Iris pigment epithelial cell (primary cell): ENCODE measurements at regions not wholly inside any gene's neighbourhood (a gene's known extent, or its start where the extent isn't known, plus 50 kb on each side); places are given as distances from the start of the nearest gene placed in this dataset.

ENCODE experiments used
- DNase-seq: peaks from one replicate; pipeline ENCODE4 v3.0.0-alpha.2; 2011; ENCODE audit warnings: low read depth

DNA sequence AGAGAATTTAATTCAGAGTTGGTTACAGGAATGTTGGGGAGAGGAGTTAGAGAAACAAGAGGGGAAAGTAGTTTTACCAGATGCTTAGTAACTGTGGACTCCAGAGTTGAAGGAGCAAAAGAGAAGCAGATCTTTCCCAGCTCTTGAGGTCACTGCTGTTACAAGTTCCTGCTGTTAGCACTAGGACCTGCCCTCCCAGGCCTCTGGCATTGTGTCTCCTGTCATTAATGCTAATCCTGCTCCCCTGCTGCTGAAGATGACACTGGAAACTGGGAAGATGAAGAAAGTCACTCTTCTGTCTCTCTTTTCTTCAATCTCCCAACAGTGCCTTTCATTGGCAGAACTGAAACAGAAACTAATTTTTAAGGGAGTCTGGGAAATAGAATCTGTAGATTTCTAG, 845.6 kb downstream of the ADGRL2 start:
- DNase-seq: no peak

DNA sequence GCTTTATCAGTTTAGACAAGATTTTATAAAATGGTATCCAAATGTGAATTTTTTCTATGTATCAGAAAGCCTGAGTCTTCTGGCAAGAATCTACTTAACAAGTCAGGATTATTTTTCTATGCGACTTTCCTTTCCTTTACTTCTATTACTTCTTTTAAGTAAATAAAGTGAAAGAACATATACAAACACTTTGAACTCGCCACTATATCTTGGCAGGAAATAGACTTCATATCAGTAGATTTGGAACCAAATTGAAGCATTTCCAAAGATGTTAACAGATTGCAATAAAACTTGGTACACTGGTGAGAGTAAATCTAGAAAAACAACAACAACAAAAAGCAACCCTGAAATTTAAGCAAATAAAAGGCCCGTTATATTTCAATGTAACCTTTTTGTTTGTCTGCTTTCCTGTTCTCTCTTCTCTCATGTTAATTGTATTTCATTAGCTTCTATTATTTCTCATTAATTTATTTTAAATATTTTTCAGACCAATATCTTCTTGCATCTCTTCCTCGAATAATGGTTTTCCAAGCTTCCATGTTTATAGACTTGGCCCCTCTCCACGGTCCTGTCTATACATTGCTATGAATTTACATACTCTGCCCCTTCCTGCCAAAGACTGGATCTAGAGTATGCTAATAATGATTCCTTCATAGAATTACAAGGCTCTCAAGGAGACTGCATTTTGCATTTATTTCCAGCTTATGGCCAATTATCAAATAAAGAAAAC, 843.6 kb downstream of the ADGRL2 start:
- DNase-seq: no peak

DNA sequence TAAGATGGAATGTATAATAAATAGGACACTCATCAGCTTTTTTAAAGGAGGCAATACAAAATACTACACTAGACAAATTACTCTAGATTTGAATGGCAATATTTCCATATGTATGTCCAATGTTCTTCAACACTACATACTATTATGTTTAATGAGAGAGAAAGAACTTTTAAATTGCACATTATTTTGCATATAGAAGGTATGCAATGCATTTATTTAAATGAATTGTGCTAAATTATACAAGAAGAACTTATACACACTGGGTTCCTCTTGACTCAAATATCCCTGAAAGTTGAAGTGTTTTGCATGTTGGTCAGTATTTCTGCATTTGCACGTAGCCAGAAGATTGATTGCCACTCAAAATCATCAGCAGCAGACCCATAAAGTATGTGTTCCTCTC, 839.6 kb downstream of the ADGRL2 start:
- no peak for DNase-seq

DNA sequence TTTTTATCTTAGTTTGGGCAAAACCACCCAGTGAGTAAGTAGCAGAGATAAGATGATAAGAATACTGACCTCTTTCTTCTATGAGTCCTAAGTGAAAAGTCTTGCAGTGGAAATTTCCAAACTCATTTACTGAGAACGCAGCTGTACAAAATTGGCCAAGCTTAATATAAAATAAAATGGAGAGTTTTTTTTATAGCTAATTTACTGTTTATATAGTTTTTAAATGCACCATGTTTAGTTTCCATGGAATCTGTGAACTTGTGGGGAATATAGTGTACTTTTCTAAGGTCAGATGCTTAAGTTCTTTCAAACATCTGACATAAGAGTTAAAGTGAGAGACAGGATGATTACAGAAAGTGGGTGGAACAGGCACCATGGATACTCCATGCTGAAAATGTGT, 833.5 kb downstream of the ADGRL2 start:
- no peak for DNase-seq

DNA sequence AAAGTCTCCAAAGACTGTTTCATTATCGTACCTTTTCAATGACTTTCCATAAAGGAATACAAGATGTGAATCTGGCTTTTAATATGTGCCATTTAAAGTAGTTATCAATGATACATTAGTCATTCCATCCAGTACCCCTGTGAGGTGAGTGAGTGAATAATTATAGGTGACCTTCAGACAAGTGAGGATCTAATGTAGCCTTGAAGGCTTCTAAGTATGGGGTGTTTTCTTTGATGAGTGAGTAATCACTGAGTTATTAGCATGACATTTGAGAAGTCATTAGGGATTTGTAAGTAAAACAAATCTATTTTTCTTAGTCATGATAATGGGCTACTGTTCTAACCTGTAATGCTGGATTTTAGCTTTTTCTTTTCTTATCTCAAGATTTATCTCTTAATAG, 831.4 kb downstream of the ADGRL2 start:
- no peak for DNase-seq

DNA sequence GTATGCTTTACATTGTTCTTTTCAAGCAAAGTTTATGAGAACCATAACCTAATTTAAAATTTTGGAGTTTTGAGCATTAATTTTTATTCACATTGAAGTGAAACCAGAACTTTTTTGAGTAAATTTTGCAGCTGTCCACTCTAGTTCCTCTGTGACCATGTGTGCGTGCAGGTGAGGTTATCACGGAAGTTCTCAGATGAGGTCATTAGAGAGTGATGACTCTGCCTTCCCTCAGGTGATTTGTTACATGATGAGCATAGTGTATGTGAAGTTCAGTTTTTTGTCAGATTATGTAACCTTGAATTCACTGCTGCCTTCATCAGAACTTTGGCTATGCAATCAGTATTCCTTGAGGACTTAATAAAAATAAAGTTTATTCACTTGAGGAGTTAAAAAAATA, 828.2 kb downstream of the ADGRL2 start:
- no peak for DNase-seq

DNA sequence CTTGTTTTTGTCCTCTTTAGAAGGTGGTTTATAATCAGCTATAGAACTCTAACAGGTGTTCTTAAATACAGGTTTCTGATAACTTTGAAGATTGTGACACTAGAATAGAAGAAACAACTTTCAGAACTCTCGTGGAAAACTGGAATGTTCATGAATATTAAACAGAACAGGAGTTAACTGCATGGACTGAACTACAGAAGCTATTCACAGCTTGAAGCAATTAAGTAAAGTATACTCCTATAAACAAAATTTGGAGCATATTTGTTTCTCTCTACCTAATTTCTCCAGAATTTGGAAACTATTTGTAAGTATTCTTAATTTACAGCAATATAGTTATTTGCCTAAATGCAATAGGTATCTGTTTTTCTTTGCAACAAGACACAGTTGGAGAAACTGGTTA, 824.8 kb downstream of the ADGRL2 start:
- no peak for DNase-seq

DNA sequence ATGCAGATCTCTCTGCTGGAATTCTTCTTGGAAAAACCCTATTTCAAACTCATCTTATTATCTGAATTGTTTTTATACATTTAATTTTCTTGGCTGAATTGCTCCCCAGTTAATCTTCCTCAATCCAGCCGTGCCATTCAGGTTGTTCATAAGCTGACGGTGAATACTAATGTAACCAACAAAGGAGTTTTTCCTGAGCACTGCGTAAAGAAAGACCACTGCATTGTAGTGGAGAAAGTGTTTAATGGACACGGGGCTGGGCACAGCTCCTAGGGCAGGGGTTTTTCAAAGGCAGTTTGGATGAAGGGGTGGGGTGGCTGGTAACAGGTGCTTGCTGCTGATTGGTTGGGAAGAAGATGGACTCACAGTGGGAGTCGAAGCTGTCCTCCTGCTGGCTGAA, 820.3 kb downstream of the ADGRL2 start:
- DNase-seq: no peak

DNA sequence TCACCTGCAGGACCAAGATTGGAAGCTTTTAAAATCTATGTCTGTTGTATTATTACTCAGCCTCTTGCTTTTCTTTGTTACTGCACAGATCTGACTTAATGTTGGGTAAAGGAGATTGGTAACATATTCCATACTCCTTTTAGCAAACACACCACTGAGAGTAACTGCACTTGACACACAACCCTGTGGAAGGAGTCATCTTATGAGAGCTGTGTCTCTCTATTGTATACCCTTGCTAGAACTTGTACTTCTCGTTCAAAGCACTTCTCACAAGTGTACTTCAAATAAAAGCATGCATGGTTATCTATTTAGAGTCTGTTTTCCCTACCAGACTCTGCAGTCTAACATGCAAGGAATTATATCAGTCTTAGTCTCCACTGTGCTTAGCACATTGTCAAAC, 813.4 kb downstream of the ADGRL2 start:
- no peak for DNase-seq

DNA sequence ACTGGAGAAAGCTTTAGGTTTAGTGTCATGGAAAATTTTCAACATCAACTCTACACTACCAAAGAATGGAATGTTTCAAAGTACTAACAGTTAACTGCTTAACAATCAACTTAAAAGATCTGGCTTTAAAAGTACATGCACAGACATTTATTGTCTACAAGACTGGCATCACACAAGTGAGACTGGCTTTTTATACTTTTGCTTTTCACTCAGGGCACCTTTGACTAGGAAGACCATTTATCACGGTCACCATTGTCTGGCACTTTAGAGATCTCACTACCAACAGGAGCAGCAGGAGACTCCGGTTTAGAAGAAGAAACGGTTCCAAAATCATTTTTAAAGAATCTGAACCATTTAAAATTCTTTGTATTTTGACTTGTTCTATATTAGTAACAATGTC, 812.3 kb downstream of the ADGRL2 start:
- no peak for DNase-seq

DNA sequence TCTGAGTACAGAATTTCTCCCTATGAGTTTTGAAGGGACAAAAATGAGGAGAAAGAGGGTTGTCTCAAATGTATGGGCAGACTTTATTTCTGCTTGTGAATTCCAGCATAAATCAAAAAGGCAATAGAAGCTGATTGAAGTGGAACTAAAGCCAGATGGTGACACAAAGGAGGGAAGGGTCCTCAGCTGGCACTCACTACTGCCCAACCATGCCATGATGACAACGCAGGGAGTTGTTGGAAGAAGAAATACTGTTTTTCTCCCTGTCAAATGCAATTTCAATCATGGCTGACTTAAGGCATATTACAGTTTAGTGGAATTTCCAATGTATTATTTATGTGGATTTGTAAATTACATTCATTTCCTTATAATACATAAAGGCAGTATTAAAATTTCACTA, 805.8 kb downstream of the ADGRL2 start:
- no peak for DNase-seq

DNA sequence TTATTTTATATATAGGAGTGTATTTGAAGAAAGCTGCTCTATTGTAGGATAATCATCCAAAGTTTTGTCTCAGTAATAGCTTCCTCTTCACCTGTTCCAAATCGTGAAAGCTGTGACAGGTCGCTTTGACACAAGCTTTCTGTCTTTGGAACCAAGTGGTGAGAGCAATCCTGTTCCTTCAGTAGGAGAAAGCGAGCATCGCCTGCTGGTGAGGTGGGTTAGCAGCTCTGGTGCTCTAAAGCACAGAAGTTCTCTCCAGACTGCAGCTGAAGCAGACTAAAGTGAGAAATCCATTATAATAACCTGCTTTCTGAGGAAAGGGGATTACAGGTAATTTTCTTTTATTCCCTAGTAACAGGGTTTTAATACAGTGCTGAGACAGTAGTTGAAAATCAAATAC, 803.8 kb downstream of the ADGRL2 start:
- no peak for DNase-seq

DNA sequence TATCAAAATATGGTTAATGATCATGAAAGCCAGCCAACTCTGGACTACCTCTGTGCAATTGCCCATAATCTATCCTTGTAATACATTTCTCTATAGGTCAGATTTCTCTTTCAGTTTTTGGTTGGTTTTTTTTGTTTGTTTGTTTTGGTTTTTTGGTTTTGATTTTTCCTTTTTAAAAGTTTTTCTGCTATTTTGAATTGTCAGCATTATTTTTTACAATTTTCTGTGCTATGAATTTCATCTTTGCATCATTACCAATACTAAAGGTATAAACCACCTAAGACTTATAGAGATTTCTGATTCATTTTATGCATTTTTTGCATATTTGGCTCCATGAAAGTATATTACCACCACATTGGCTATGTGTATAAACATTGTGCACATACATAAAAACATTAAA, 799.6 kb downstream of the ADGRL2 start:
- no peak for DNase-seq

DNA sequence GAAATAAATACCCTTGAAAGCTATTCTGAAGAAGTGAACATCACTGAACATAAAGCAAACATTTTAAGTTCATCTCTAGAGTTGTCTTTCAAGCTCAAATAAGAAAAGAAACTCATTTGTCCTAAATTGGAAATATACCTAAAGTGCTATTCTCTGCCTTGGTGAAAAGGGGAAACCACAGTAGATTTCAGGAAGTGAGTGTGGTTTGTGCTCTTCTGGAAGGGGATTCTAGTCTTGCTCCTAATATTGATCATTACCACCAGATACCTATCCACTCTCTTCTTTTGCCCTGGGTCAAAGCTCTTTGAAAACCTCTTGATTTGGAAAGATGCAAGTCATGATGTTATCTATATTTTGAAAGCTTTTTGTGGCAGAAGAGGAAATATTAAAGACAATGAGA, 798.1 kb downstream of the ADGRL2 start:
- no peak for DNase-seq

DNA sequence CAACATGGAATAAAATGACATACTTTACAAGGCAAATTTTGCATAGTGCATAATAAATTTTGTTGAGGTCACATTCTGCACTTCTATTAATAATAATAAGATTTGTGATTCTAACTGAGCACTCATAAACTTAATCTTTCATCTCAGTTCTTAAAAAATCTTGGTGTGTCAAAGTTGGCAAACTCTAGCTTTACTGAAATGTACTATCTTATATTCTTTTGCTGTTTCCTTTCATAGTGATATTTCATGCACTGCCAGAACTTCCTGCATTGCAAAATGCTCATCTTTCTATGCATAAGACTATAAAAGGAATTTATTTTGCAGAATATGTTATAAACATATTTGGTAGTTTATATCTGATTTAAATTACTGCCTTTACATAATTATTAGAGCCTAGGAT, 797.6 kb downstream of the ADGRL2 start:
- no peak for DNase-seq

DNA sequence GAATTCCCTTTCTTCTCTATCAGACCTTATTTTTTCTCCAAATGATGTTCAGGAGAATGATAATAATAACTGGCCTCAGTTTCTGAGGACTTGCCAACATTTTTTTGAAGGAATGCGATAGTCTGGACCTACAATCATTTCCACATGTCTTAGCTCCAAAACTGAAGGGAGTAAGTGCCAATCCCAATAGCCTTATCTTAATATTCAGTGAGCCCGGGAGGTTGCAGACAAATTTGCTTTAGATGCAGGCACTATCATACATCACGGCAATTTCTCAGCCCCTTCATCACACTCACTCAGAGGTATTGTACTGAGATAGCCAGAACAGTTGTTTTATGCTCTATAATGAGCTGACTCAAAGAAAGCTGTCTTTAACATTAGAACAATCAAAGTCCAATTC, 796.9 kb downstream of the ADGRL2 start:
- DNase-seq: no peak

DNA sequence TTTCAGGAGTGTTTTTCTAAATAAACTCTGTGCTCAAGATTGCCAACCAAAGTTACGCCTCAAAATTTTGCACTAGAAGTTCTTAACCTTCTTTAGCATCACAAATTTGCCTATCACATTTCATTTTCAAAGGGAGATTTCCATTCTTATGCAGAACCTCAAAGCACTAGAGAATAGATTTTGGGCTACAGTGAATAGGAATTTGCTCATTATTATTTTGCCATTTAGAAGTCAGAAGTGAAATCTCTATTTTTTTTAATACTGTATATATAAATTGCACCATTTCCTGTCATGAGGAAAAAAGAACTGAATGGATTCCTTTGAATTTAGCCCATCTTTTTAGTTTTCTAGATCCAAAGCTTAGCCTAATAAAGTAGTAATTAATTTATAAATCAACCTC, 796.4 kb downstream of the ADGRL2 start:
- no peak for DNase-seq

DNA sequence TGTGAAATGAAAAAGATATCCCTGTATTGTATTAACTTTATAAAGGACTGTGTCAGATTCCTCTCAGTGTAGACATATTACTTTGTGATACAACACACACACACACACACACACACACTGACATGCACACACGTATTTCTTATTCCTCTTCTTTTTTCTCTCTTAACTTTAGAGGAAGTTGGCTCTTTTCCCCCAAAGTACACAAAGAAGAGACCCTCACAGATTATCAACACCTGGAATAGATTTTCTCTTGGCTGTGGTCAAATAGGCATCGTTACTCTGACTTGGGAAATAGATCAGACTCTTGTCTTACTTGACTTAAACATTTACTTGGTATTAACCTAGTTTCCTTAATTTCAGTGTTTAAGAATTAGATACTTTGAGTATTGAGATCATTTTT, 792.8 kb downstream of the ADGRL2 start:
- no peak for DNase-seq

DNA sequence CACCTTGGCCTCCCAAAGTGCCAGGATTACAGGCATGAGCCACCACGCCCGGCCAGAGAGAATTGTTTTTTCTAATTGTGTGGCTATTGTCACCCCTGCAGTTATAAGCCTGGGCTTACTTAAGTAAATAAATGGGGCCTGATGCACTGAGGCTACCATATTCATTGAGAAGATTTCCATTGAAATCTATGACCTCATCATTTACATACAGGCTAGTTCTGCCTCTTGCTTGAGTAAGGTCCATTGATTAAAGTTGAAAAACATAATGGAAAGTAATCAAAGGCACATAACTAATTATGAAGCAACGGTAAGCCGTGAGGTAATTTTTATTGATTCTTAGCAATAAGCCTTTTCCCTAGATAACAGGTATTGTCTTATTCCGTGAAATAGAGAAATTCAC, 788.9 kb downstream of the ADGRL2 start:
- DNase-seq: no peak

DNA sequence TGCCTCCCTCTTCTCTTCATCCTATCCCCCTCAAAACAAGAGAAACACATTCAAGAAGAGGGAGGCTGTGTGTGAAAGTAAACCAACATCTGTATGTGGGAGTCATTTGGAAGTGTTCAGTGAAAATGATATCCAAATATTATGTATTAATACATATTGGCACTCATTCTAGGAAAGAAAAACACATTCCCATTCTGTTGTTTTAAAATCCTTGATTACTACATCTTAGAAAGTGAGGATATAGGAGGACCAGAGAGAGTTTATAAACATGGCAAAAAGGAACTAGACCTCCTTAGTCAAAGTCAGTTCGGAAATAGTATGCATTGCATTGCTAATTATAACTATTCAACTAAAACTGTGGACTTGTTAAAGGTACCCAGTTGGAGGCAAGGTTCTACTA, 786.6 kb downstream of the ADGRL2 start:
- DNase-seq: no peak

DNA sequence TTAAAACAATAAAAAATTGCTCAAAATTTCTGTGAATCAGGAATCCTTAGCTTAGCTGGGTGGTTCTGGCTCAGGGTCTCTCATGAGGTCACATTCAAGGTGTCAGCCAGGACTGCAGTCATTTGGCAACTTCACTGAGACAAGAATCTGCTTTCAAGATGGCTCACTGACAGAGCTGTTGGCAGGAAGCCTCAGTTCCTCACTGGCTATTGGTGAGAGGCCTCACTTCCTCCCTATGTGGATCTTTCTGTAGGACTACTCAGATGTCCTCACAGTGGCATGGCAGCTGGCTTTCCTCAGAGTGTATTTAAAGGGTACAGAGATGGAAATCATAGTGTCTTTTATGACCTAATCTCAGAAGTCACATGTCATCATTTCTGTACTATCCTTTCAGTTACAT, 785.7 kb downstream of the ADGRL2 start:
- no peak for DNase-seq

DNA sequence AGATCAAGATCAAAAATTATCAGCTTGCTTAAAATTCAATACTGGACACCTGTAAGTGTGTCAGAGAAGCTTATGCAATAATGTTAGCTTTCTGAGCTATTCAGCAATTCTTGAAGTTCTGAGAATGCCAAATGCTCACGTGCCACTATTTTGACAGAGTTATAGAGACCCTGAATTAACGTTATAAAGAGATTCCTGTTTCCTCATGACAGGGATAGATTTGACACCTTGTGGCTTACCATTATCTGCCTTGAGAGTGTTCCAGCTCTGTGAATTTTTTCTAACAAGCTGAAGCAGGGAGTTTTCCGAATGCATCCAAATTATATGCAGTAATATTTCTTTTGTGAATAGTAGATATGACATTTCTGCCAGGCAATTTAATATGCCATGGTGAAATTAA, 781.6 kb downstream of the ADGRL2 start:
- DNase-seq: no peak

DNA sequence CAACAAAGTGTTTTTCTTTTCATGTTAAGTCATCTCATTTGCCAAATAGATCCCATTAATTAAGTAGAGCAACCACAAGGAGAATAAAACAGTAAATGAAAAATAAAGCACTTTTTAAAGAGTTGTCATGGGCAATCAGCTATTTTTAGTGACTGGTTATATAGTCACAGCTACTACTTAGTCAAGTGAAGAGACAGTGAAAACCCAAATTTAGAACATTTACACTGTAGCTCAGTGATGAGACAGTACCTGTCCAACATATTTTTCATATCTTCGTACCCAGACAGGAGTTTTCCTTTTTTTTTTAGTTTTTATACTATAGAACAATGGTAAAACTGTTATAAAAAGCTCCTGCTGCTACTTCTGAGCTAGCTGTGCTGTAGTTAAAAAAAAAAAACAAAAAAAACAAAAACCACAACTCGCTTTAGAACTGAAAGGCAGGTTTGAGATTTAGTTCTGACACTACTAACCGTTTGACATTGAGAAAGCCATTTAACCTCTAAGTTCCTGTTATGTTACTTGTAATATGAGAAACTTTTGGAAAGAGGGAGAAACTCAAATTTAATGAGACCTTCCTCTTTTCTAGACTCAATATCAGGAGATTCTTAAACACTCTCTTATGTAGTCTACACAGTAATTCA, 777.5 kb downstream of the ADGRL2 start:
- no peak for DNase-seq

DNA sequence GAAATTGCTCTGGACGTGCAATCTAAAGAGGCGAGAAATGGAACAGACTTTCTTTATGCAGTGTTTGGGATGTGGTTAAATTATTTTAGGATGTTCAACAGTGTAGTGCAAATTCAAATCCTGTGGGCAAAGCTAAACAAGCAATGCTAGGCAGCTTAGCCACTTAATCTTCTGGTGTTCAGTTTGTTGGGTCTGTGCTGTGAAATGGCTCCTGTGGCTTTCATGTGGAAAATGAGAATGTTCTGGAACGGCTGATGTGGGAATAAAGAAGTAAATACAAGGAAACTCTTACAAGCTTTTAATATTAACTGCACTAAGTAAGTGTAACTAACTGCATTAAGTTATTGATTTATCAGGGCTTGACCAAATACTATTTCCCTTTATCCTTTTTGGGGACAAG, 766.6 kb downstream of the ADGRL2 start:
- DNase-seq: no peak
